ENCODE measurements at regions not wholly inside any gene's neighbourhood (a gene's known extent, or its start where the extent isn't known, plus 50 kb on each side); places are given as distances from the start of the nearest gene placed in this dataset.

- Histone ChIP-seq H3K27ac (no peak overlapping the region), H3K36me3 (no peaks in the 10 kb centered on the region), H3K4me1 (peaks cover 0 to 2% of the 10 kb centered on the region in 2 donors), H3K27me3 (no peaks in the 10 kb centered on the region), H3K4me3 (no peak overlapping the region), H3K9me3 (peaks cover 0 to 5% of the 10 kb centered on the region in 2 donors)
- no peak for TF ChIP-seq CTCF (IDR thresholded peaks at IDR 0.05)
- no peak for DNase-seq
- intact Hi-C loops (cut with DNase I) = loop anchor here in 1 of 2 donors (10.0 kb wide), 1 partner anchor 537 kb away; no protein-coding TSS in a partner anchor
- ATAC-seq = no peak
Measured at GRCh38 chr20:23232219-23232581, 118.4 kb upstream of the NXT1 start.

- Histone ChIP-seq H3K36me3 (no peaks in the 10 kb centered on the region), H3K4me3 (no peak overlapping the region), H3K4me1 (peaks cover 0 to 7% of the 10 kb centered on the region in 2 donors), H3K27ac (no peak overlapping the region), H3K9me3 (peaks cover 0 to 5% of the 10 kb centered on the region in 2 donors), H3K27me3 (no peaks in the 10 kb centered on the region)
- intact Hi-C loops (cut with DNase I) = loop anchor here in 1 of 2 donors (10.0 kb wide), 1 partner anchor 537 kb away; no protein-coding TSS in a partner anchor
- TF ChIP-seq CTCF (IDR thresholded peaks at IDR 0.05) = no peak
- ATAC-seq (no peak), DNase-seq (no peak)
Measured at GRCh38 chr20:23231561-23232218, 118.9 kb upstream of the NXT1 start.

DNA sequence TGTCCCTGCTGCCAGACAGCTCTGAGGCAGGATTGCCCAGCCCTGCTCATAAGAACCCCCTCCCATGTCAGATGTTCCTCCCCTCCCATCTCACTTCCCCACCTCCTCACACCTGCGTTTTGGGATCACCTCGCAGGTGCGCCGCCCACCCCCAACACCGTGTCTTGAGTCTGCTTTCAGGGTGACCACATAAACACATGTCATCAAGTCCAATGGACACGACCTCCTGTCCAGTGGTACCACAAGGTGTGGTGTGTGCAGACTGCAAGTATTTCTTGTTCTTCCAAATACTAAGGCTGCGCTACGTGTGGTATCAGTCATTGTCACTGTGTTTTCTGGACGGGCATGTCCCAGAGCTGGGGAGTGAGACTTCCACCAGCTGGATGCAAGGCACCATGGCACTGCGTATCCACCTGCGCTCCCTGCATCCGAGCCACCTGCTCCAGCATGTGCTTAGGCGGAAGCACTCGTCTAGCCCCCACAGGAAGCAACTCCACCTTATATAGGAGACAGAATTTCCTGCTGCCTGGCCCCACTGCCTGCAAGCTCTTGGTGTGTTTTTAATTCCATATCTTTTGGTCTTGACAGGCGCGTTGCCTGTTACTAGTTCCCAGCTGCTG is 119.7 kb upstream of the NXT1 start:
- H3K9me3 ChIP-seq = peaks cover 0 to 5% of the 10 kb centered on the region in 2 donors
- intact Hi-C loops (cut with DNase I) = loop anchor here in 1 of 2 donors (10.0 kb wide), 1 partner anchor 536 kb away; no protein-coding TSS in a partner anchor
- H3K4me1 ChIP-seq = peaks cover 0 to 13% of the 10 kb centered on the region in 2 donors
- H3K27me3 ChIP-seq = no peaks in the 10 kb centered on the region
- H3K4me3 ChIP-seq = no peak overlapping the region
- DNase-seq (no peak), ATAC-seq (no peak)
- no peaks in the 10 kb centered on the region for H3K36me3 ChIP-seq
- H3K27ac ChIP-seq = no peak overlapping the region
- TF ChIP-seq CTCF (IDR thresholded peaks at IDR 0.05) = no peak

- H3K9me3 ChIP-seq = peaks cover 0 to 5% of the 10 kb centered on the region in 2 donors
- intact Hi-C loops (cut with DNase I) = loop anchor here in 1 of 2 donors (10.0 kb wide), 1 partner anchor 535 kb away; no protein-coding TSS in a partner anchor
- H3K36me3 ChIP-seq = no peaks in the 10 kb centered on the region
- TF ChIP-seq CTCF (IDR thresholded peaks at IDR 0.05) = no peak
- H3K27ac ChIP-seq = no peak overlapping the region
- no peaks in the 10 kb centered on the region for H3K27me3 ChIP-seq
- DNase-seq = no peak
- no peak for ATAC-seq
- H3K4me1 ChIP-seq = peaks cover 0 to 22% of the 10 kb centered on the region in 2 donors
- no peak overlapping the region for H3K4me3 ChIP-seq
Measured at GRCh38 chr20:23229989-23230388, 120.6 kb upstream of the NXT1 start.

DNA sequence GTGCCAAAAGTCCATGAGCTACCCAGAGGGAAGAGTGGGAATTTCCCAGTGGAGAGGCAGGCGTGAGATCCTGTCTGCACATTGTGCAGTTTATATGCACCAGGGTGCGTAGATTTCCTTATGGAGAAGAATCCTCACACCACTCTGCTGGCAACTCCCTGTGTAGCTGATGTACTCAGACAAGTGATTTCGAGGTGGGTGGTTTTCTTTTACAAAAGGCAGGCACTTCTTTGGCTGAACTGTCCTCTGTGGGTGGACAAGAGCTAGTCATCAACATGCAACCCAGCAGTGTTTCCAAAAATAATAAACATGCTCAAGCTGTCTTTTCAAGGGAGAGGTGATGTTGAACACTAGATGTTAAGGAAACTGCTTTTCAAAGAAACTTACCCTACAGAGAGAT is 121.7 kb upstream of the NXT1 start:
- H3K27ac ChIP-seq = no peak overlapping the region
- H3K4me3 ChIP-seq = no peak overlapping the region
- intact Hi-C loops (cut with DNase I) = no loop called here
- H3K36me3 ChIP-seq = no peaks in the 10 kb centered on the region
- H3K9me3 ChIP-seq = peaks cover 0 to 5% of the 10 kb centered on the region in 2 donors
- DNase-seq (no peak), ATAC-seq (no peak)
- no peak for TF ChIP-seq CTCF (IDR thresholded peaks at IDR 0.05)
- no peaks in the 10 kb centered on the region for H3K27me3 ChIP-seq
- peaks cover 0 to 27% of the 10 kb centered on the region in 2 donors for H3K4me1 ChIP-seq
